ENCODE measurements at regions not wholly inside any gene's neighbourhood (a gene's known extent, or its start where the extent isn't known, plus 50 kb on each side); places are given as distances from the start of the nearest gene placed in this dataset.

DNA sequence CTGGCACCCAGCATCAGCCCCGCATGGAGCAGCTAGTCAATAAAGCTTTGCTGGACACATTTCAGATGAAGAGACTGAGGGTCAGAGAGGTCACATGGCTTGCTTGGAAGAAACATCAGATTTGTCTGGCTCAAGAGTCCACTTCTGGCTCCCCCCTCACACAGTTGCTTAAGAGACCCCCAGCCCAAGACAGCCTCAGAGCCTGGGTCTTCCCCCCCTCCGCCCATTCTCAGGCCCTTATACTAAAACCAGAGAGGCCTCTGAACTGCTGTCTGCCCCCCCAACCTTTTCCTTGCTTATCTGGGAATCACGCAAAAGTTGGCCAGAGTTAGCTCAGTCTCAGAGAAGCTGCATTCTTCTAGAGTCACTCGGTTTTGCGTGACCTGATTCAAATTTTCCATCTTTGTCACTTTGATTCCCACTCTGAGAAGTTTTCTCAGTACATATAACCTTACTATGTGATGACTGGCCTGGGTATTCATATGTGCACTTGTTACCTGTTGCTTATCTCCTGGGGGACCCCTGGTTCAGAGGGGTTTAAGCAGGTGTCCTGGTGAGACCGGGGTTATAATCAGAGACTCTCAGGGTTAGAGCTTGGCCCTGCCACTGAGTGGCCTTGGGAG lies 145.4 kb upstream of the IER5L start:
- H3K4me1 Mint-ChIP-seq (ENCODE audit: low read depth), result peaks cover 28% of the 10 kb centered on the region
- no peaks in the 10 kb centered on the region for H3K36me3 Mint-ChIP-seq
- no peak overlapping the region for H3K4me3 Mint-ChIP-seq
- H3K27me3 Mint-ChIP-seq, result no peaks in the 10 kb centered on the region
- peak overlapping the region; percentile 28 for H3K27ac Mint-ChIP-seq
- H3K9me3 Mint-ChIP-seq (ENCODE audit: low read depth), result no peaks in the 10 kb centered on the region

DNA sequence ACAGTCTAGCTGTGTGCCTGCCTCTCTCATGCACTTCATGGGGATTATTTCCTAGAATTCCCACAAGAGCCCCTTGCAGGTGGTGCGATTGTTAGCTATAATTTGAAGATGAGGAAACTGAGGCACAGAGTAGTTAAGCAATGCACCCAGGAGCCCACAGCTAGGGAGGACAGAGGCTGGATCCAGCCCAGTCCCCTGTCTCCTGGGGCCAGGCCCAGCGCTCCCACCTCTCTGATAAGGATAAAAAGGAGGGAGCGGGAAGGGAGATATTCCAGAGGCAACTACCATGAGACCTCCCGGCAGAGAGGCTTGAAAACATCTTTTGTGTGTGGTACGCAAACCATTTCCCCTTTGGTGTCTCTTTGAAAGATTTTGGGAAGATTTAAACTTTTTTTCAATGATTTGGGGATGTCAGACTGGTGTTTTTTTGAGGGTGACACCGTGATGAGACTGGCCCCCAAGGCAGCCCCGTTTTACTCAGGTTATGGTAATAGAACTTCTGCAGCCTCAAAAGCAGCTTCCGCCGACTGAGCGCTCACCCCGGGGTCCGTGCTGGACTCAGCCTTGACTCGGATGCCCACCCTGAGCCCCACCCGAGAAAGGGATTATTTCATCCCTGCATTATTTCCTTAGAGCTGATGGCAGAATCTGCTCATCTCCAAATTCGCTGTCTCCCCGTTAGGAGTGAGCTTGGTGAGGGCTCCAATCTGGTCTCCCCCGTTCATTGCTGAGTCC lies 144.7 kb upstream of the IER5L start:
- H3K27ac Mint-ChIP-seq, result no peak overlapping the region
- no peaks in the 10 kb centered on the region for H3K27me3 Mint-ChIP-seq
- no peaks in the 10 kb centered on the region for H3K36me3 Mint-ChIP-seq
- H3K9me3 Mint-ChIP-seq (ENCODE audit: low read depth), result no peaks in the 10 kb centered on the region
- H3K4me1 Mint-ChIP-seq (ENCODE audit: low read depth), result peaks cover 21% of the 10 kb centered on the region
- no peak overlapping the region for H3K4me3 Mint-ChIP-seq

DNA sequence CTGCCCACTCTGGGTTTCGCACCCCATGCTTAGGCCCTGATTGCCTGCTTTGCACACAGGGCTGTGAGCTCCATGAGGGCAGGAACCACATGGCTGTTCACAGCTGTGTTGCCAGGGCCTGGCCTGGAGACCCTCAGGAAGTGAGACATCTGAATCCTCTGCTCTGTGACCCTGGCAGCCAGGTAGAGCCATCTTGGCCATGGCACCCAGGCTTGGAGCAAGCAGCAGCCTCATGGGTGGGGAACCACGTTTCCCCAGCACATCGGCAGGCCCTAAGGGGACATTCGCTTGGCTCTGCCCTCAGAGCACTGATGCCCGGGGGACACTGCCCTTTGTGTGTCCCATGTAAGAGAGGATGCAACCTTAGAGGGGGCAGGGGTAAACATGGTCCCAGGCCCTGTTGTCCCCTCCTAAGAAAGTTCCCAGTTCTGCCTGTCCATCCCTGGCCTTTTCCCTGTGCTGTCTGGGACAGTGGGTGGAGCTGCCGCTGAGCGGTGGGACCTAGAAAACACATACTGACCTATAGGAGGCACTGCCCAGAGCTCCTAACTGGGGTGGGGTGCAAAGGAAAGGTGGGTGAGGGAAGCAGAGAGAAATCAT lies 144.1 kb upstream of the IER5L start:
- Mint-ChIP-seq H3K9me3 (ENCODE audit: low read depth) (no peaks in the 10 kb centered on the region), H3K27ac (no peak overlapping the region), H3K36me3 (no peaks in the 10 kb centered on the region), H3K4me3 (no peak overlapping the region), H3K27me3 (no peaks in the 10 kb centered on the region), H3K4me1 (ENCODE audit: low read depth) (peaks cover 19% of the 10 kb centered on the region)

DNA sequence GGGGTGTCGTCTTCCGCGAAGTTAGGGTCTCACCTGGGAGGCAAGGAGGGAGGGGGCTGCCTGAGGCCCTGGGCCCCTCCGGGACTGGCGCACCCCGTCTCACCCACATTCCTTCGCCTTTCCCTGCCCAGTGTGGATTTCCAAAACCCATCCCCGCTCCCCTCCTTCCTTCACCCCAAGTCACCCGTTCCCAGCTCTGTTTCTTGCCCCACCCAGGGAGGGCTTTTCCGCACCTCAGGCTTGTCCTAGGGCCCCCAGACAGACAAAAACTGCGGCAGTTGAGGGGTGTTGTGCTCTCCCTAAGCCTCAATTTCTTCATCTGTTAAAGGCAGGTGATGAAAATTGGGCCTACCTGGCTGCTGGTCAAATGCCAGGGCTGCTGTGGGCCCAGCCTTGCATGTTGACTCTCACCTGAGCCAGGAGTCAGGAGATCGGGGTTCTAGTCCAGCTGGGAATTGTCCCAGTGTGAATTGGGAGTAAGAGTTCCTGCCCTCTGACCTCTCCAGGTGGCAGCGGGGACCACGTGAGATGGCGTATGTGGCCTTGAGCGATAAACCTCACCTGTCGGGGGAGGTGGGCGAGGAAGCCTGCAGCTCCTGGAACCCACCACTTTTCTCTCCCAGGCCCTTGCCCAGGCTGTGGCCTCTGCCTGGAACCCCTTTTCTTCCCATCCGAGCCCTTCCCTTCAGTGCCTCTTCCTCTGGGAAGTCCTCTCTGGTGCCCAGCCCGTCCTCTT lies 143.4 kb upstream of the IER5L start:
- H3K4me1 Mint-ChIP-seq (ENCODE audit: low read depth), result peaks cover 19% of the 10 kb centered on the region
- H3K4me3 Mint-ChIP-seq, result no peak overlapping the region
- no peaks in the 10 kb centered on the region for H3K27me3 Mint-ChIP-seq
- no peaks in the 10 kb centered on the region for H3K36me3 Mint-ChIP-seq
- H3K27ac Mint-ChIP-seq, result no peak overlapping the region
- no peaks in the 10 kb centered on the region for H3K9me3 Mint-ChIP-seq (ENCODE audit: low read depth)

DNA sequence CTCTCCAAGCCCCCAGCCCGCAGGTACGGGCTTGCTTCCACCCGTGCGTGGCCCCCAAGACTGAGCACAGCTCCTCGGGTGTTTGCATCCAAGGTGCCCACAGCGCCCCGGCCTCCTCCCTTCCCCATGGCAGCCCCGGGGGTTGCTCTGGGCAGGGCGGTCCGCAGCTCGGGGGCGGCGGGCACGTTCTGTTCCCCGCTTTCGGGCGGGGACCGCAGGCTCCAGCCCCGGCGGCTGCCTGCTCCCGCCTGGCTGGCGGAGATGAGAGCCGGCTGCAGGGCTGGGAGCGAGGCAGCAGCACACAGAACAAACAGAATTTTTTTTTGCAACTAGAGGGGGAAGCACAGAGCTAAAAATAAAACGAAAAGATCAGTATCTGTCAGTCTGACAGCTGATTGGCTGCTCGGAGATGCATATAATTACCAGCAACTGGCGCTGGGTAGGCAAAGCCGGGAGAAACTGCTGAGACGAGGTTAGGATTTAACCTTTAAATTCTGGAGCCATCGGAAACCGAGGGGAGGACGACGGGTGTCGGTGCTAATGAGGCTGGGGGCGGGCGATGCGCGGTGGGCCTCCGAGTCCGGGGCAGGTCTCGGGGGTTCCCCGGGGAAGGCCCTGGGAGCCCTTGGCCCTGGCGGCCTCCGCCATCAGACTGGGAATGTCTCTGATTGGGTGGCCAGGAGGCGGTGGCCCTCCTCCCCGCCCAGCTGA lies 142.7 kb upstream of the IER5L start:
- Mint-ChIP-seq H3K9me3 (ENCODE audit: low read depth) (no peaks in the 10 kb centered on the region), H3K4me3 (peak overlapping the region; percentile 87), H3K36me3 (no peaks in the 10 kb centered on the region), H3K27ac (peak overlapping the region; percentile 82), H3K4me1 (ENCODE audit: low read depth) (peaks cover 19% of the 10 kb centered on the region), H3K27me3 (no peaks in the 10 kb centered on the region)

DNA sequence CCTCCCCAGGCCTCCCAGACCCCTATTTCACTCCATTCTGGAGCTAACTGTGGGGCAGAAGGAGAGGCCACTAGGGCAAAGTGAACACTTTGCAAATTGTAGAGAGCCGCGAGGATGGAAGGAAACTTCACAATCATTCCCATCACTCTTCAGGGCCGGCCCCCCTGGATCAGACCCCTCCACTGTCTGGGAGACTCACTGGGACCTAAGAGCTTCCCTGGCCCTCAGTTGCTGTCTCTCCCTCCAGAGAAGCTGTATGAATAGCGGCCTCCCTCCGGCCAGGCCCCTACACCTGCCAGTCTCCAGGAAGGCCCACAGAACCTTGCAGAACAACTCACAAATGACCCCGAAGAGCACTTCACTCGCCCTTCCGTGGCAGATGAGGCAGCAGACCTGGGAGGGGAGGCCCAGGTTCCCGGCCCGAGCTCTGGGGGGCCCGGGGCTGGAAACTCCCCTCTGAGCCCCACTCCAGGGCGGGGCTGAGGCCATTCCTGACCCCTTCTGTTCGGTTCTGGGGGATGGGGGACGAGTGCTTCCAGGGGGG lies 141.9 kb upstream of the IER5L start:
- H3K9me3 Mint-ChIP-seq (ENCODE audit: low read depth), result no peaks in the 10 kb centered on the region

DNA sequence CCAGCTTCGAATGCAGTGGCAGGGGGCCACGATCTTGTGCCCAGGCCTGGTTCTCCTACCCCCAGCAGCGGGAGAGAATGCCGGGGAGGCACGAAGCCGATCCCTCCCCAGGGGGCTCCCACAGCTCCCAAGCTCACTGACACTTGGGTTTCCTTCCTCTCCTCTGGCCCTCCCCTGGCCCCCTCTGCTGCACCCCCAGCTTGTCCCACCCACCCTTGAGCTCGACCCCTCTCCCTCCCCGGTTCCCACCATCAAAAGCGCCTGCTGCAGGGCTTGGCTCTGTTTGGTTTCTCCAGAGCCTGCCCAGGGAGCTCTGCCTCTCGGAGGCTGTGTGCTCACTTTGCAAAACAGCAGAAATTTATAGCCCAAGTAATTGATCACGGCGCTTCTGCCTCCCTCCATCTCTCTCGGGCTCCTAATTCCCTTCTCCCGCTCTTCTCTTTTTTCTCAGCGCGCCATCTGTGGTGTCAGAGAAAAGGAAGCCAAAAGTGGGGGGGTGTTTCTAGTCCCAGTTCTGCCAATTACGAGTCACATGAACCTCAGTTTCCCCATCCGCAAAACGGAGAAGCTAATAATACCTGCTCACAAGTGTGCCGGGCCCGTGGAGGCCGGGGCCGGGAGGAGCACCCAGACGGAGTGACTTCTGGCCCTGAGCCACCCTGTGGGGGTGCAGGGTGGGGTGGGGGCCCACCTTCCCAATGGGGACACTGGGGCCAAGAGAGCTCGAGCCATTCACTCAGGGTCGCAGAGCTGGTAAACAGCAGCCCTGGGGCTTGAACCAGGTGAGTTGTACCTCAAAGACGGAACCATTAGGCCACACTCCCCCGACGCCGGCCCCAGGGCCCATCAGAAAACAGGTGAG lies 141.2 kb upstream of the IER5L start:
- Mint-ChIP-seq H3K9me3 (ENCODE audit: low read depth) (no peaks in the 10 kb centered on the region), H3K36me3 (no peaks in the 10 kb centered on the region), H3K4me3 (peak overlapping the region; percentile 63), H3K27ac (no peak overlapping the region), H3K4me1 (ENCODE audit: low read depth) (peaks cover 19% of the 10 kb centered on the region), H3K27me3 (no peaks in the 10 kb centered on the region)

More for the DNA sequence above, 141.9 kb upstream of the IER5L start:
- Mint-ChIP-seq H3K4me1 (ENCODE audit: low read depth) (peaks cover 19% of the 10 kb centered on the region), H3K36me3 (no peaks in the 10 kb centered on the region), H3K27me3 (no peaks in the 10 kb centered on the region), H3K27ac (no peak overlapping the region), H3K4me3 (peak overlapping the region; percentile 87)

DNA sequence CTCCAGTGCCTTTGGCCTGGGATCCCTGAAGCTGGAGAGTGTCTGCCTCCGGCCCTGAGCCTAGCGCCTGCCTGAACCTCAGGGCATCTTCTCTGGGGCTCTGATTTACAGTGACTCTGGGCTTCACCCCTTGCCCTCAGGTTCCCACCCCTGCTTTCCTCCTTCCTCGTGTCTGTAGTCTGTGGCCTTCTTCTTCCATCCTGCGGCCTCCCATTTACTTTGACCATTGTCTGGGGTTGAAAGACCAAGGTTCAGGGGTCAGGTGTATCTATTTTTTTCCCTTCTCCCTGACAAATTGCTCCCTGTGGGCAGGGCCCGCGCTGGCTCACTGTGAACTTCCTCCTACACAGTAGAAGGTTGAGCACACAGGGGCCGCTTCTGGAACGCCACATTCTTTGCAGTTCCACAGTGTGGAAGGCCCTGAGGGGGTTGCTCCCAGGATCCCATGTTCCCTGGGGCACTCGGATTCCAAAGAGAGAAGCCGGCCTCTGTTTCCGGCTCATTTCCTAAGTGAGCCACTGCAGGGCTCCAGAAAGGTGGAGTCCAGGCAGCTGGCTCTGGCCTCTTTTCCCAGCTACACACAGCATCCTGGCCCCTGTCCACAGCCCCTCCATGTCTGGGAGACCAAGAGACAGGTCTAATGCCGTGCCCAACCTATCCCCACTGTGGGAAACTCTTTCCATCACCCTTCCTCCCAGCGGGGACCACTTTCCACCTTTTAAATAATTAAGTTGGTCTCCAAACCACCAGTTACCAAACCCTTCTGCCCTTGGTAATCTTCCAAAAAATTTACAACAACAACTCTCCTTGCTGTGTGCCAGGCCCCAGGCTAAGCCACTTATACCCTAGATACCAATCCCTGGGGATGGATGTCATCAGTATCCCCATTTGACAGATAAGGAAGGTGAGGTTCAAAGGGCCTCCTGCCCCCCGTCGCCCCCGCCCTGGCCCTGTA lies 140.3 kb upstream of the IER5L start:
- Mint-ChIP-seq H3K36me3 (no peaks in the 10 kb centered on the region), H3K4me1 (ENCODE audit: low read depth) (peaks cover 13% of the 10 kb centered on the region), H3K27me3 (no peaks in the 10 kb centered on the region), H3K27ac (no peak overlapping the region), H3K4me3 (no peak overlapping the region), H3K9me3 (ENCODE audit: low read depth) (no peaks in the 10 kb centered on the region)

DNA sequence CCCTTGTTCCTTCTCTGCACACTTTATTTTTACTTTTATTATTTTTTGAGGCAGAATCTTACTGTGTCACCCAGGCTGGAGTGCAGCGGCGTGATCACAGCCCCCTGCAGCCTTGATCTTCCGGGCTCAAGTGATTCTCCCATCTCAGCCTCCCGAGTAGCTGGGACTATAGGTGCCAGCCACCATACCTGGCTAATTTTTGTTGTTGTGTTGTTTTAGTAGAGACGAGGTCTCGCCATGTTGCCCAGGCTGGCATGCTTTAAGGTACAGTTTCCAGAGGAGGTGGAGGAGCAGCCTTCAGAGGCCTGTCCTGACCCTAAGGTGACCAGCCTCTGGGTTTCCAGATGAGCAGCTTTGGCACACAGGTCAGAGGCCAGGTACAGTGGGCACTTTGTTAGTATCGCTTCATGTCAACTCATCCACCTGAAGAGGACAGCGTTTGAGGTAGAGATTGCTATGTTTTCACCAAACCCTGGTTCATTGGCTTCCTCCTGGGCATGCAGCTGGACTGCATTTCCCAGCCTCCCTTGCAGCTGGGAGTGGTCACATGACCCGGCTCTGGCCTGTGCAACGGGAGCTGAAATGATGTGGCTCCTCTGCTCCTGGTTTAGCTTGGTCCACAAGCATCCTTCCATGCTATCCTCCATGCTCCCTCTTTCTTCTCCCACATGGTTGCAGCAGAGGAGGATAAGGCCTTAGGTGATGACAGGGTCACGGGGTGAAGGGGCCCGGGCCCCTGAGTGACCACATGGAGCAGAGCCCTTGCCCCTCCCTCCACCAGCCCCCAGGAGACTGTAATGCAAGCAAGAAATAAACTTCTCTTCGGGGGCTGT lies 139.3 kb upstream of the IER5L start:
- H3K27ac Mint-ChIP-seq, result no peak overlapping the region
- H3K4me1 Mint-ChIP-seq (ENCODE audit: low read depth), result peaks cover 10% of the 10 kb centered on the region
- no peak overlapping the region for H3K4me3 Mint-ChIP-seq
- no peaks in the 10 kb centered on the region for H3K9me3 Mint-ChIP-seq (ENCODE audit: low read depth)
- H3K27me3 Mint-ChIP-seq, result no peaks in the 10 kb centered on the region
- H3K36me3 Mint-ChIP-seq, result no peaks in the 10 kb centered on the region

DNA sequence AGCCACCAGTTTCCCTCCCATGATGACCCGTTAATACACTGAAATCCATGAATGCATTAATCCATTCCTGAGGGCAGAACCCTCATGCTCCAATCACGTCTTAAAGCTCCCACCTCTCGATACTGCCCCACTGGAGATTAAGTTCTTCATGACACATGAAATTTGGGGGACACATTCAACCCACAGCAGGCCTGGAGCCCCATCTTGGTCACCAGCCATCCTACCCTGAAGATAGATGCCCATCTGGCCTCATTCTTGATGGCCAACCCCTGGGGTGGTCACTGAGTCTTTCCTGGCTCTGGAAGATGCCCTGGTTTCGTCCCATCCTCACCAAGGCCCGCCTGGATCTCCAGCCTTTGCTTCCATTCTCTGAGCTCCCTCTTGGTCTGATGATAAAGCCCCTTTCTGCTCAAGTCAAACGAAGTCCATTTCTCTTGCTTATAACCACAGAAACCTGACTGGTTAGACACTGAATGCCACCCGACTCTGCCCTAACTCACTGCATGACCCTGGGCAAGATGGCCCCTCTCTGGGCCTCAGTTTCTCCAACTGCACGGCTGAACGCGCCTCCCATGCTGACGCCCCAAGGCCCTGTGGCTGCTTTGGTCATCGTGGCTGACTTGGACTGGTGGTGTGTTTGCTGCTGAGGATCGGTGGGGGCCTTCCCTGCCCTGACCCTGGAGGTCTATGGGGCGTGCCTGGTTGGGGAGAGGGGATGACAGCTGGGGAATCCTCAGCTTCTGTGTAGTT lies 138.4 kb upstream of the IER5L start:
- Mint-ChIP-seq H3K27ac (no peak overlapping the region), H3K27me3 (no peaks in the 10 kb centered on the region), H3K4me1 (ENCODE audit: low read depth) (peaks cover 10% of the 10 kb centered on the region), H3K4me3 (no peak overlapping the region), H3K9me3 (ENCODE audit: low read depth) (no peaks in the 10 kb centered on the region), H3K36me3 (no peaks in the 10 kb centered on the region)

DNA sequence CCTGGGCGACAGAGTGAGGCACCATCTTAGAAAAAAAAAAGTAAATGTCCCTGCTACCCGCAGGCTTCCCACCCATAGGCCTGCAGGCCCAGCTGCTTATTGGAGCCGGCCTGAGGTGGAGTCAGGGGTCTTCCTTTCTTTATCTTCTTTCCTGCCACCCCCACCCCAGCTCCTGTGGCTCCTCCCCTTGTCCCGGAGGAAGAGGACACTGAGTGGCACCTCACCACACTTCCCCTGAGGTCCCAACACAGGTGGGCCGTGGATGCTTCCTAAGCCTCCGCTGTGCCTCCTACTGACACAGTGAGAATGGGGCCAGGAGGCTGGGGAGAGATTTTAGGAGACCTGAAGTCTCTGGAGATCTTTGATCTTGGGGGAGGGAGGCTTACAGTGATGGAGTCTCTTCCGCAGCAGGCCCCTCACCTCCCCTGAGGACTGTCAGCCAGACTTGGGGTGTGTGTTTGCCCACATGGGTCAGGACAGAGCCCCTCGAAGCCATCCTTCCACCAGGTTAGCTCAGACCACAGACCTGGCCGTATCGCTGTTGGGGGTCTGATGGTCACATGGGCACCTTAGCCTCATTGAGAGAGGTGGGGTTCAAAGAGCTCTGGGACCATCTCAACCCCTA lies 135.4 kb upstream of the IER5L start:
- no peaks in the 10 kb centered on the region for H3K27me3 Mint-ChIP-seq
- no peak overlapping the region for H3K4me3 Mint-ChIP-seq
- peaks cover 2% of the 10 kb centered on the region for H3K4me1 Mint-ChIP-seq (ENCODE audit: low read depth)
- H3K36me3 Mint-ChIP-seq, result no peaks in the 10 kb centered on the region
- H3K9me3 Mint-ChIP-seq (ENCODE audit: low read depth), result no peaks in the 10 kb centered on the region
- no peak overlapping the region for H3K27ac Mint-ChIP-seq

Data from activated naive CD8-positive, alpha-beta T cell (primary cell).